ENCODE measurements at regions not wholly inside any gene's neighbourhood (a gene's known extent, or its start where the extent isn't known, plus 50 kb on each side); places are given as distances from the start of the nearest gene placed in this dataset.

DNA sequence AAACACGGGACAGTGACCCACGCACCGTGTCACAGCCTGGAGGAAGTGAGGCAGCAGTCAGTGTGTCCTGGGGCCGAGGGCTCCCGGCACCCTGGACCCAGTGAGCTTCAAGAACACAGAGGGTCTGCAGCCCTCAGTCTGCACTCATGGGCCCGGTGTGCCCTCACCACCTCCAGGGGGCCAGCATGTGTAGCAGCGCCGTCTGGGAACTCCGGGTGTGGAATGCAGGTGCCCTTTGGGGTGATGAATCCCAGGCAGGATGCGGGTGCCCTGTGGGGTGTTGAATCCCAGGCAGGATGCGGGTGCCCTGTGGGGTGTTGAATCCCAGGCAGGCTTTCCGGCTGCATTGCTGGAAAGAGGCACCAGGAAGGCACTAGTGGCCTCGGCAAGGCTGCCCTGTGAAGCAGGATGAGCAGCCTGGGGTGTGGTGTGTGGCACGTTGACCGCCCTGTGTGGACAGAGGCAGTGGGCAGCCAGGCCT is 1399.9 kb downstream of the BRD1 start:
- no peak overlapping the region for H3K4me2 ChIP-seq (ENCODE audit: low read depth, low read length, poor library complexity, severe bottlenecking)
- no peak overlapping the region for H3K27ac ChIP-seq (ENCODE audit: low read depth, low read length)
- H3K27me3 ChIP-seq (ENCODE audit: low read length) = no peaks in the 10 kb centered on the region
- H3K9me3 ChIP-seq (ENCODE audit: insufficient read depth, low read length) = no peaks in the 10 kb centered on the region
- no peaks in the 10 kb centered on the region for H3K36me3 ChIP-seq (ENCODE audit: low read length)
- no peaks in the 10 kb centered on the region for H3F3A ChIP-seq (ENCODE audit: insufficient read depth)
- H3K9ac ChIP-seq (ENCODE audit: low read length) = no peak overlapping the region
- no peaks in the 10 kb centered on the region for H4K20me1 ChIP-seq (ENCODE audit: low read depth, low read length)
- H3K9me2 ChIP-seq (replicated peaks; ENCODE audit: insufficient read depth, low read length) = no peaks in the 10 kb centered on the region
- H2AFZ ChIP-seq (ENCODE audit: low read depth, low read length, severe bottlenecking) = no peak overlapping the region
- no peak overlapping the region for H3K4me3 ChIP-seq (ENCODE audit: insufficient read depth, low read length, poor library complexity, severe bottlenecking)
- TF ChIP-seq EZH2phosphoT487 (conservative IDR thresholded peaks at IDR 0.05; ENCODE audit: low read length) = no peak
- TF ChIP-seq, protein P1, sequence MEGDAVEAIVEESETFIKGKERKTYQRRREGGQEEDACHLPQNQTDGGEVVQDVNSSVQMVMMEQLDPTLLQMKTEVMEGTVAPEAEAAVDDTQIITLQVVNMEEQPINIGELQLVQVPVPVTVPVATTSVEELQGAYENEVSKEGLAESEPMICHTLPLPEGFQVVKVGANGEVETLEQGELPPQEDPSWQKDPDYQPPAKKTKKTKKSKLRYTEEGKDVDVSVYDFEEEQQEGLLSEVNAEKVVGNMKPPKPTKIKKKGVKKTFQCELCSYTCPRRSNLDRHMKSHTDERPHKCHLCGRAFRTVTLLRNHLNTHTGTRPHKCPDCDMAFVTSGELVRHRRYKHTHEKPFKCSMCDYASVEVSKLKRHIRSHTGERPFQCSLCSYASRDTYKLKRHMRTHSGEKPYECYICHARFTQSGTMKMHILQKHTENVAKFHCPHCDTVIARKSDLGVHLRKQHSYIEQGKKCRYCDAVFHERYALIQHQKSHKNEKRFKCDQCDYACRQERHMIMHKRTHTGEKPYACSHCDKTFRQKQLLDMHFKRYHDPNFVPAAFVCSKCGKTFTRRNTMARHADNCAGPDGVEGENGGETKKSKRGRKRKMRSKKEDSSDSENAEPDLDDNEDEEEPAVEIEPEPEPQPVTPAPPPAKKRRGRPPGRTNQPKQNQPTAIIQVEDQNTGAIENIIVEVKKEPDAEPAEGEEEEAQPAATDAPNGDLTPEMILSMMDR (IDR thresholded peaks at IDR 0.05; ENCODE audit: insufficient read depth, low read length, poor library complexity, severe bottlenecking) = no peak
- no peaks in the 10 kb centered on the region for H3K79me2 ChIP-seq (ENCODE audit: insufficient read depth, low read length)

DNA sequence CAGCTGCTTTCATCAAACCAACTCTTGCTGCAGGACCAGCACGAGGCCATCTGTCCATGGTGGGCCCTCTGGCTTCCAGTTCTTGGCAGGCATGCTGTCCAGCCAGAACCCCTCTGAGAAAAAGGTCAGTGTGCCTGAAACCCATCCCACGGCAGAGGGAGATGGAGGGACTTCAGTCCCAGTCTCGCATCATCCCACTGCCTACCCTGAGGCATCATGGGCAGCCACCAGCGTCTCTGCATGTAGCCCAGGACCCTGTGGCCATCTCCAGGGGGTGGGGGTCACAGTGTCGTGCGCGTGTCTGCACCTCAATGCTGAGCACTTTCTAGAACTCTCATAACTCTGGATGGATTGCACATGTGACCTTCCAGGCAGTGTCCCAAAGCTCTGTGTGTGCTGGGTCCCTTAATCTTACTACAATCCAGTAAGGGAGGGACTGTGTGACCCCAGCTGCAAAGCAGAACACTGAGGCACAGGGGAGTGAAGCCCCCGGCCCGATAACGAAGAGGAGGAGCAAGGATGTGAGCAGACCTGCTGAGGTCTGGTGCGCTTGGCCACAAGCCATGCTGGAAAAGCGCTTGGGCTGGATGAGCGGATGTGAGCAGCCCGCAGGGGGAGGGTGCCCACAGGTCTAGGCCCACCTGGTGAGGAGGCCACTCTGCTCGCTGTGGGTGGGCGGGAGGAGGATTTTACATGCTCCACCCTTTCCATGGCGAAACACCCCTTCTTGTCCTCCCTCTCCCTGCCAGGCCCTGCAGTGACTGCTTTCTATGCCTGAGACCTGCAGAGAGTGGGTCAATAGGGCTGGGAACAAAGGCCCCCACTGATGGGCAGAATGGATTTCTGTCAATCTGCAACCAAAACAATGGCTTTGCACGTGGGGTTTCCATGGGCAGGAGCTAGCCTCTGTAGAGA is 1401.0 kb downstream of the BRD1 start:
- no peaks in the 10 kb centered on the region for H3K79me2 ChIP-seq (ENCODE audit: insufficient read depth, low read length)
- H3K27ac ChIP-seq (ENCODE audit: low read depth, low read length) = no peak overlapping the region
- H3F3A ChIP-seq (ENCODE audit: insufficient read depth) = no peaks in the 10 kb centered on the region
- no peak overlapping the region for H3K4me3 ChIP-seq (ENCODE audit: insufficient read depth, low read length, poor library complexity, severe bottlenecking)
- no peak overlapping the region for H3K9ac ChIP-seq (ENCODE audit: low read length)
- no peak overlapping the region for H3K4me2 ChIP-seq (ENCODE audit: low read depth, low read length, poor library complexity, severe bottlenecking)
- H3K9me2 ChIP-seq (replicated peaks; ENCODE audit: insufficient read depth, low read length) = no peaks in the 10 kb centered on the region
- no peaks in the 10 kb centered on the region for H4K20me1 ChIP-seq (ENCODE audit: low read depth, low read length)
- H3K9me3 ChIP-seq (ENCODE audit: insufficient read depth, low read length) = no peaks in the 10 kb centered on the region
- no peaks in the 10 kb centered on the region for H3K36me3 ChIP-seq (ENCODE audit: low read length)
- no peak overlapping the region for H2AFZ ChIP-seq (ENCODE audit: low read depth, low read length, severe bottlenecking)
- H3K27me3 ChIP-seq (ENCODE audit: low read length) = no peaks in the 10 kb centered on the region
- TF ChIP-seq, protein P1 (IDR thresholded peaks at IDR 0.05; ENCODE audit: insufficient read depth, low read length, poor library complexity, severe bottlenecking) = no peak
- TF ChIP-seq EZH2phosphoT487 (conservative IDR thresholded peaks at IDR 0.05; ENCODE audit: low read length) = no peak

DNA sequence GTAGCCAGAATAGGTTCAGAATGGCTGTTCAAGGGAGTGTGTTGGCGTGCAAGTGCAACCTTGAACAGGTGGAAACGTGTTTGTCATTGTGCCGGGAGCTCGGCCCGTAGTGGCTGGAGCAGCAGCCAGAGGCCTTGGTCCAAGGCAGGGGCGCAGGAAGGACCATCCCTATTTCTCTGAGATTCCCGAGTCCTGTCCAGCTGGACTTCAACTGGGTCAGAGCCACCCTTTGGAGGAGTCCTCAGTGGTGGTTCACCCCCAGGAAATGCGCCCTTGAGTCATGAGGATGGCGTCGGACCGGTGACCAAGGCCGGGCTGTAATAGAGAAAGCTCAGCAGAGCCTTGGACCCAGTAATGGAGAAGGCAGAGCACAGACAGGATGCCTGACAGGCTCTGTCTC is 1402.0 kb downstream of the BRD1 start:
- TF ChIP-seq, protein P1 (IDR thresholded peaks at IDR 0.05; ENCODE audit: insufficient read depth, low read length, poor library complexity, severe bottlenecking) = no peak
- no peak for TF ChIP-seq EZH2phosphoT487 (conservative IDR thresholded peaks at IDR 0.05; ENCODE audit: low read length)
- Histone ChIP-seq H3F3A (ENCODE audit: insufficient read depth) (no peaks in the 10 kb centered on the region), H4K20me1 (ENCODE audit: low read depth, low read length) (no peaks in the 10 kb centered on the region), H3K9me2 (replicated peaks; ENCODE audit: insufficient read depth, low read length) (no peaks in the 10 kb centered on the region), H3K27me3 (ENCODE audit: low read length) (no peaks in the 10 kb centered on the region), H2AFZ (ENCODE audit: low read depth, low read length, severe bottlenecking) (no peak overlapping the region), H3K9me3 (ENCODE audit: insufficient read depth, low read length) (no peaks in the 10 kb centered on the region), H3K36me3 (ENCODE audit: low read length) (no peaks in the 10 kb centered on the region), H3K27ac (ENCODE audit: low read depth, low read length) (no peak overlapping the region), H3K79me2 (ENCODE audit: insufficient read depth, low read length) (no peaks in the 10 kb centered on the region), H3K4me3 (ENCODE audit: insufficient read depth, low read length, poor library complexity, severe bottlenecking) (no peak overlapping the region), H3K9ac (ENCODE audit: low read length) (no peak overlapping the region), H3K4me2 (ENCODE audit: low read depth, low read length, poor library complexity, severe bottlenecking) (no peak overlapping the region)
